Fibroblast of upper back skin (primary cell): ENCODE measurements at regions not wholly inside any gene's neighbourhood (a gene's known extent, or its start where the extent isn't known, plus 50 kb on each side); places are given as distances from the start of the nearest gene placed in this dataset.
A peak's percentile ranks its signal among the peaks of the same experiment; 100 is the strongest.
"Not testable (repeated sequence)": the region's sequence is repeated elsewhere in the genome, so short reads cannot be mapped to it uniquely, and the experiment has no call there.

ENCODE experiments used
- DNase-seq: peaks from one replicate; pipeline ENCODE4 v3.0.0-alpha.2; 2013

GRCh38 chr10:117492504-117492903, 50.0 kb upstream of the EMX2 start:
- no peak for DNase-seq

DNA sequence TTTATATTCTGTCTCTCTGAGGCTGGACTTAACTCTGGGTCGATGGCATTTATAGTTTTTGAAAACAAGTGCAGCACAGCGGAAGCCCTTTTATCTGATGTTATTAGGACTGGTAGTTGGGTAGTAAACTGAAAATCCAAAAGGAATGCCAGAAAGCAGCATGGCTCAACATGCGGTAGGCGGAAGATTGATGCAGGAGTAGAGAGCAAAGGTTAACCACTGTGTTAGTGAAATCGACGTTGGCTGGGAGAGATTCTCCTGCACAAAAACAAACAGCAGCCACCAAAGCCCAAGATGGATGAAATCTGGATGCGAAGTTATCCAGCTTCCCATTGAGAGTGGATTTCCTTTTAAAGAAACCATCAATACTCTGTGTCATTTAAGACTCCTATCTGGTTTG, 54.5 kb upstream of the EMX2 start:
- DNase-seq = no peak

DNA sequence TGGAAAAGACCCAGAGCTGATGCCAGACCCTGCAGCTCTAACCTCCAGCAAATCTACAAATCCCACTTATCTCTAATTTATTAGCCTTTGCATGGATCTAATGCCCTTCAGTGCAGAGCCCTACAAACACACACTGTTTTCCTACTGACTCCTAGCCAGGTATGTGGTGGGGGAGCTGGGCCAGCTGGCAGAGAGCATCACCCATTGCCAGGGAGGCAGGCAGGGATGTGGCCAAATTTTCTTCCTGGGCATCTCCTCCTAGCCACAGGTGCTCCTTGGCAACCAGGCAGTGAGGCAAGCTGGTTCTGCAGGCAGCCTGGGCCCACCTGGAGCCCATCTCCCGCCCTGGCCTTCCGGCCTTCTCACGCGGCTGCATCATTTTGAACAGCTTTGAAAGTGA, 55.9 kb upstream of the EMX2 start:
- DNase-seq = no peak

- DNase-seq = no peak
Observed at GRCh38 chr10:117483056-117483590, 59.4 kb upstream of the EMX2 start.

DNA sequence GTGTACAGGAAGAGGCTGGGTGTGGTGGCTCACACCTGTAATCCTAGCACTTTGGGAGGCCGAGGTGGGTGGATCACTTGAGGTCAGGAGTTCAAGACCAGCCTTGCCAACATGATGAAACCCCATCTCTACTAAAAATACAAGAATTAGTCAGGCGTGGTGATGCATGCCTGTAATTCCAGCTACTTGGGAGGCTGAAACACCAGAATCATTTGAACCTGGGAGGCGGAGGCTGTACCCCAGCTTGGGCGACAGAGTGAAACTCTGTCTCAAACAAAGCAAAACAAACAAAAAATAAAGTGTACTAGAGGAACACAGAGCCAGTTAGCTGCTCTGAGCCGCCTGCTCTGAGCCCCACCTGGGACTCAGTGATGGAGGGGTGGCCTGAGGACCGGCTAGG, 61.5 kb upstream of the EMX2 start:
- not testable (repeated sequence) for DNase-seq

- DNase-seq = no peak
Observed at GRCh38 chr10:117480097-117480496, 62.4 kb upstream of the EMX2 start.

DNA sequence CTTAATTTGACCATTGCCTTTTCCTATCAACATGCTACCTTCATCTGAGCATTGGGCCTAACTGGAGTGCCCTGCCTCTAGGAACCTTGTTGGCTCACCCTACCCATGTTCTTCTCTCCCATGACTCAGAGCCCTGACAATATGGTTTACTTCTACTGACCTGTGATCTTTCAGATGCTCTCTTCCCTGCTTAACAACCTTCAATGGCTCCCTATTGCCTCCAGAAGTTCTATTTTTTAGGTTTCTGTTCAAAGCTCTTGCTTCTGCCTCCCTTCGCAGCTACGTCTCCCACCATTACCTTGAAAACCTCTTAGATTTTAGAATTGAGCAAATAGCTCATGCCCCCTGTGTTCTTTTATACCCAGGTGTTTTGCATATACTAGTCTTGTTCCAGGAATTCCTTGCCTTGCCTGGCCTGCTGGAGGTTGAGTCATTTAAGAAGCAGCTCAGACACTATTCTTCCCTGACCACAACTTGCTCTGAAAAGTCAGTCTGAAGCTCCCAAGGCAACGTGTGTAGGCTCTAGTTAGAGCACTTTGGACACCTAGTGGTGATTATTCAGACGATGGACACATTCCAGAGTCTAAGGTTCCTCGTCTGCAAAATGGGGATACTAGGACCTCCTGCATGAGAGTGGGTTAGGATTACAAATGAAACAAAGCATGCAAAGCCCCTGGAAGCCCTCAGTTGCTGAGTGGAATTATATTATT, 64.4 kb upstream of the EMX2 start:
- DNase-seq = peak; percentile 94

DNA sequence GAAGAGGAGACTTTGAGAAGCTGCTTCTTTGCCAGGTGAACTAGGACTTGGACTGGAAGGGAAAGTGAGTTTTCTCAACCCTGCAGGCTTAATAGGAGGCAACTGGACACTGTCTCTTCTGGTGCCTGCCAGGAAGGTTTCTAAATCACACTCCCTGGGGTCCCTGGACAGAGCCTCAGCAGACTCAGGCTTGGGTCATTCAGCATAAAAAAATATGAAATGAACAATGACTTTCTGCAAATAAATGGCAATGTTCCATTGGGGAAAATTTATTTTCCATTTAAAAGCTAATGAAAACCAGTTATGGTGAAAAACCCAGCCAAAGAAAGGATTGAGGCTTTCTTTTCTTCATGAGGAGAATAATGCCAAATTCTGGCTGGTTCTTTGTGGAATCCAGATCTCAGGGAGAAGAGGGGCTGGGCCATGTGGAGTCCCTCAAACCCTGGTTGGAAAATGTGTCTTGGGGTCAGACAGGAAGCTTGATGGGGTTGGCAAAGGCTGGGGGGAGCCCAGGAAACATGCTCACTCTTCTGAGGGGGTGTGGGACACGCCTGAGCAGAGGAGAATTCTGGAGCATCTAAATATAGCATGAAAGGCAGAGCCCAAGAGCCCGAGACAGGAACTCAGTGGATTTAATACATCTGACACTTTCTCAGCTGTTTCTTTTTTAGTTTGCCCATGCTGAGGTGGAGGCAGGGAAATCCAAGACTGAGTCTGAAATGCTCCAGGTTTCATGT, 65.2 kb upstream of the EMX2 start:
- peak; percentile 14 for DNase-seq

DNA sequence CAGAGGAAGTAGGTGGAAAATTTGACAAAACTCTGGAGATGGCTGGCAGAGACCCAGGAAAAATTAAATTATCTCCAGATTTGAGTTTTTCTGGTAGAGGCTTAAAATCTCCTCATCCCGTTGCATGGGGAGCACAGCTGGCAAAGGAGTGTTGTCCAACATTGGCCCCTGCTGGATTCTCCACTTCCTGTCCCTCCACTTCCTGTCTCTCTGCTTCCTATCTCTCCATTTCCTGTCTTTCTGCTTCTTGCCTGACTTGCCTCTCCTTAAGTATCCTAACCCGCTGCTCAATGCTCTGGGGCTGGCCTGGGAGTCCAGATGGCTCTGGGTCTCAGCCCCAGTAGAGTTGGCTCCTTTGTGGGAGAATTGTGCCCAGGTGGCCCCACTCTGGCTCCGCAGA, 65.8 kb upstream of the EMX2 start:
- peak; percentile 30 for DNase-seq

DNA sequence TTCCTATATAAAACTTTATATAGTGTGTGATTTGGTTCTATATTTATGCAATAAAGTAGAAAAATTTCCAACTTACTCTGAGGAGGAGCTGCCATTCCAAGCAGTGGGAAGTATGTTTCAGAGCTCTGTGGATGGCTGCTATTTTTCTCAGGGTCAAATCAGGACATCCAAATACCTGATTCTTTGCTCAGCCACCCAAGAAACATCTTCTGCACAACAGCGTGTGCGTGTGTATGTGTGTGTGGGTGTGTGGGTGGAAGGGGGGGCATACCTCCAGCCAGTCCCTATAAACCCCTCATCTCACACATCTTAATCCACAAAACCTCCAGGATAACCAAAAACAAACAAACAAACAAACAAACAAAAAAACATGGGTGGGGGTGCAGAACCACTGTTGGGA, 66.3 kb upstream of the EMX2 start:
- peak; percentile 55 for DNase-seq

DNA sequence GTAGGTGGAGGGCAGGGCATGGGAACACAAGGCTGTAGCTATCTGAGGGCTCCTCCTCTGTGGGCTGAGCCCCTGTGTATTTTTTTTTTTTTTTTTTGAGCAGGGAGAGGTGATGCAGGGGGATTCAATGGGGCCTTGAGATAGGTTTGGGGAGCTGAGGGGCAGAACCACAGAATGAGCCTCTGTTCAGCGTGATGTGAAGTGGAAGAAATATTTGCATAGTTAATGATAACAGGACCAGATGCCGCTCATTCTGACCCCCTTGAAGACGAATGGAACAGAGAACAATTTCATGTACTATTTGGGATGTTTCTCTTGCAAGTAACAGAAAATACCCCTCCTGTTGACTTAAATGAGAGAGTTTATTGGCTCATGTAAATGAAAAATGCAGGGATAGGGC, 69.7 kb upstream of the EMX2 start:
- no peak for DNase-seq

DNA sequence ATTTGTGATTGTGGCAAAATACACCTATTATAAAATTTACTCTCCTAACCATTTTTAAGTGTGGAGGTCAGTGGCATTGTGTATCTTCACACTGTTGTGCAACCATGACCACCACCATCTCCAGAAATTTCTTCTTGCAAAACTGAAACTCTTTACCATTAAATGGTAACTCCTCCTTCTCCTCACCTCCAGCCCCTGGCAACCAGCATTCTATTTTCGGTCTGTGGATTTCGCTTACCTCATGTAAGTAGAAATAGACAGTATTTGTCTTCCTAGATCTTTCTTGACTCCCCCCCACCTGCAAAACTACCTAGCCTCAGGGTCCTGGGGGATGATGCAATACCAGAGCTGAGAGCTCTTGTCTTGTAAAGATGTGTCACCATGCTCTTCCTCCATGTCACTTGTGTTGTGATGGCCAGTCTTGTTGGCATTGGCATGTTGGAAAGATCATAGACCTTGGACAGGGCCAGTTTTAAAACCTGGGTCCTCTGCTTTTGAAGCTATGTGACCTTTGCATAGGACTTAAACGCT, 71.1 kb upstream of the EMX2 start:
- DNase-seq = no peak

GRCh38 chr10:117470733-117471132, 71.8 kb upstream of the EMX2 start:
- no peak for DNase-seq

DNA sequence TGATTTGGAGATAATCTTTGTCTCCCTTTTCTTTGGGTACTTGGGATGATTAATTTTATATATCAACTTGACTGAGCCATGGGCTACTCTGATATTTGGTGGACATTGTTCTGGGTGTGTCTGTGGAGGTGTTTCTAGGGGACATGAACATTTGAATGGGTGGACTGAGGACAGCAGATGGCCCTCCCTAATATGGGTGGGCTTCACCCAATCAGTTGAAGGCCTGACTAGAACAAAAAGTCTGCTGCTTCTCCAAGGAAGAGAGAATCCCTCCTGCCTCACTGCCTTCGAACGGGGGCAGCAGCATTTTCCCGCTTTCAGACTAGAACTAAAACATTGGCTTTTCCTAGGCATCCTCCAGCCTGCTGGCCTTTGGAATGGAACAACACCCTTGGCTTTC, 73.9 kb upstream of the EMX2 start:
- no peak for DNase-seq

DNA sequence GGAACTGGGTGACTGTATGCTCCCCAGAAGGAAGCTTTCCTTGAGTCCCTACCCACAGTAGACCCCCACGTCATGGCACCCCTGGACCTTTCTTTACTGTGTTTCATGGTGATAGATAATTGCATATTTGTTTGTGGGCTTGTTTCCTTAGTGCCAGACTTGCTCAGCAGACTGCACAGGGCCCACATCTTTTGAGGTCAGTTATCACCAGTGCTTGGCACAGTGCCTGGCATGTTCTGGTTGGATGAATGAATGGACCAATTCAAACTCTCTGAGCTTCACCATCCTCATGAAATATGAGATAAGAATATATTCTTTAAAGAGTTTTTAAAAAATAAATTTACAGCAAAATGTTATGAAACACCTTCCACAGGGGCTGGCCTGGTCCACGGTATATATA, 78.4 kb upstream of the EMX2 start:
- no peak for DNase-seq

DNA sequence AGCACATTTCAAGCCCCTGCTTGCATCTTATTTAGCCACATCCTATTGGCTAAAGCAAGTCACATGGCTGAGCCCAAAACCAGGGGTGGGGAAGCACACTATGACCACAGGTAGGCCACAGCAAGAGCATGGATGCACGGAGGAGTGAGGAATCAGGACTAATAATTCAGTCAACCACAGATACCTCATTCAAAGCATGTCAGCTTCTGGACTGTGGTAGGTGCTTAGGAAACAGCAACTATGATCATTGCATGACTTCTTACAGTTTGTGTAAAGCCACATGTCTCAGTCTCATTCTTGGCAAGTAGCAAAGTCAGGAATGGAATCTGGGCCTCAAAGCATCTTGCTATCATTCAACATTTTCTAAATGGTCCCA, 79.0 kb upstream of the EMX2 start:
- DNase-seq = peak; percentile 74

DNA sequence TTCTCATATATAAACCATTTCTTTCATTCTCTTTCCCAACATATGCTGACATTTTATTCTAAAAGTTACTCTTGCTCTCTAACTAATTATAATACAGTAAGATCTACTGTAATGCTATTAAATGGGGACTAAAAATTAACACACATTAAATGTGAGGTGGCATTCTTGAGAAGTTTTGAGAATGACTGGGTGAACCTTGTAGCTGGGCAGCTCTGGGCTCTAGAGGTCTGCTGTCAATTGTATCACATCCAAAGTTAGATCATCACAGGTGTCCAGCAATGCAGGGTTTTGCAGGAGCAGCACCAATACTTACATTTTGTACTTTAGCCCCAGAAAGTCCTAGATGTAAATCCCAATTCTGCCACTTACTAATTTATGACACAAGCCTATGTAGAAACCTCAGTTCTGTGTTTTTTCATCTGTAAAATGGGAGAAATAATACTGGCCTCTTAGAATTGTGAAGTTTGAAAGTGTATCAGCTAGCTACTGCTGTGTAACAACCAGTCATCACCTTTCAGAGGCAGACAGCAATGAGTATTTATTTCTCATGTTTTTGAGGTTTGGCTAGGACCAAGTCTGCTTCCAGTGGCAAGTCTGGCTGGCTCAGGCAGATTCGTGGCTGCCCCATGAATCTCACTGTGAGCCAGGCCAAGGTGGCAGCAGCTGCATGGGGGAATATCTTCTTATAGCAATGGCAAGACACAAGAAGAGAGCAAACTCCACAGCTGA, 79.6 kb upstream of the EMX2 start:
- DNase-seq = no peak

GRCh38 chr10:117462424-117462792, 80.1 kb upstream of the EMX2 start:
- DNase-seq = no peak

- DNase-seq = peak; percentile 94
Observed at GRCh38 chr10:117461766-117462423, 80.7 kb upstream of the EMX2 start.

DNA sequence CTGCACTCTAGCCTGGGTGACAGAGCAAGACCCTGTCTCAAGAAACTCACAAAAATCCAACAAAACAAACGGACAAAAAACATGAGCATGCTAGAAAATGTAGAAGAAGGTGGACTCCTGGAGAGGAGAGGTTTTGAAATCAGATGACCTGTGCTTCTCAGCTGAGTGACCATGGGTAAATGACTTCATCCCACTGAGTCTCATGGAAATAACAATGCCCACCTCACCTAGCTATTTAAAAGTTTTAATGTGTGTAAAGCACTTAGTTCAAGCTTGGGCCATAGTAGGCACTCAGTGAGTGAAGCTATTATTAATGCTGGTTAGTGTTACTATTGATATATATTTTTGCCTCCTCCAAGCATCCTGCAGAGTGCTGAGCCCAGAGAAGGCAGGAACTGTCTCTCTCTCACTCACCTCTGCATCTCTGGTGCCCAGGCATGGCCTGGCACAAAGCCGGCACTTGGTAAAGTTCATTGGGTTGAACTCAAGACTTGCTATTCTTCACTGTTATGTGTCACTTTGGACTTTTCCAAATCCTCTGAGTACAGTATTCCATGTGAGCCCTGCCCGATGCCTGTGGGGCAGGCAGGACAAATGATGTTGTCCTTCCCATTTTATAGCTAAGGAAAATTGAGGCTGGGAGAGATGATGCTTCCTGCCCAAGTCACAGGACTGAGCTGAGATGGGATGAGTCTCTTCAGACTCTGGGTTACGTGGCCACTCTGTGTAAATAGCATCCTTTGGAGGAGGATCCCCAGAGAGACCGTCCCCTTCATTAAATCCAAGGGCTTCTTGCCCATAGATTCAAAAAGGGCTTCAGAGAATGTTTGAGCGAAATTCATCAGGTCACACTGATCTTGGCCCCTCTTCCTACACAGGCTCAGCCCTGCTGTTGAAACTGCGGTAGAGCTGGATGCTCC, 81.4 kb upstream of the EMX2 start:
- DNase-seq = no peak

DNA sequence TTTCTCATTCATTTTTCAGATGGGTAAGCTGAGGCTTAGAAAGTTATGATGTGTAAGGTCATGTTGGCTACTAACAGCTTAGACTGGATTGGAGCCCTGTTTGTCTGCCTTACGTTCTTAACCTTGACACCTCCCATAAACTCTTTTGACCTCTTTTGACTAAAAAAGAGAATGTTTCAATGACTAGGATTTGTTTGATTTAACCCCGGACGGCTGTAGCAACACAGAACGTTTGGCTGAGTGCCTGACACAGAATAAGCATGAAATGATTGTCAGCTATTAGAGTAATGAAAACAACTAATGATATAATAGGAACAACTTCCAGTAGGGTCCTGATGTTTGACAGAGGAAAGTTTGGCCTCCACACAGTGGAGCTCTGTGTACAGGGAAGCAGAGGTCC, 83.3 kb upstream of the PDZD8 start:
- no peak for DNase-seq

DNA sequence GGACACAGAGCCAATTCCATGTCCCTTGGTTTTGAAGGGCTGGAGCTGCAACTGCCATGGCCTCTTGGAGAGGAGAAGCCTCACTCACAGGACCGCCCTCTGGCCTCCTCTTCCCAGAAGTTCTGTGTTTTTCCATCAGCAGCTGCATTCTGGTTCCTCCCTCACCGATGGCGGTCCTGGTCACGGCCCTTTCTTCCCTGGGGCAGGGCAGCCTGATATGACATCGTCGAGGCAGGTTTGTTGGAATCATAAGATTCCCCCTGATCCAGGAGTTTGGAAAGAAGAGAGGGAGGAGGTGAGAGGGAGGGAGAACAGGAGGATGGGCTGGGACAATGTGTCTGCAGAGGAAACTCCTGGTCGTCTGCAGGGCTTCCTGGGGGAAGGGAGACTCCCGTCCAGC, 82.7 kb upstream of the PDZD8 start:
- no peak for DNase-seq
